HepG2 (cell line): ENCODE measurements at regions not wholly inside any gene's neighbourhood (a gene's known extent, or its start where the extent isn't known, plus 50 kb on each side); places are given as distances from the start of the nearest gene placed in this dataset.

Experiments used
- ATAC-seq: fragments of 200-7000 bp; cut with Tn5 transposase; 3 replicates; pipeline ENCODE4 v1.9.1; 2020; ENCODE audit warnings: mild to moderate bottlenecking, moderate library complexity
- BruUV-seq: library from RNA; stranded (reverse); fragments of 400-500 nt; replicated peaks from 2 replicates; lab custom pipeline; 2021; lab: Mats Ljungman, UMichigan
- CTCF ChIA-PET: fragments of 300-600 bp; formaldehyde crosslinking; extraction: SDS; loops from one replicate; lab custom pipeline; 2021; ENCODE audit warnings: low total read pairs, inconsistent platforms, low intra/inter-chr PET ratio; lab: Yijun Ruan, JAX
- POLR2A ChIA-PET: fragments of 350-600 bp; sonication (Branson Sonifier 250); formaldehyde crosslinking; loops from one replicate; lab custom pipeline; 2020; ENCODE audit warnings: antibody characterized with exemption, inconsistent platforms; lab: Yijun Ruan, JAX
- DNase-seq: peaks from one replicate; pipeline ENCODE4 v3.0.0-alpha.2; 2015; ENCODE audit warnings: low spot score
- FAIRE-seq: peaks from 3 replicates; lab custom pipeline; 2011; peaks lifted over from hg19 to GRCh38; lab: Jason Lieb, UNC
- H2AFZ ChIP-seq: one replicate; pipeline ENCODE4 v1.6.1; 2011; ENCODE audit warnings: low read length, inconsistent platforms
- H3K27ac ChIP-seq: fragments of 300-600 bp; 3 replicates; pipeline ENCODE4 v1.8.0; 2011; ENCODE audit warnings: mixed run types, mild to moderate bottlenecking, mixed read lengths, low read length, inconsistent platforms; ENCODE audit not compliant: insufficient read depth; ENCODE audit errors: extremely low read length
- H3K27me3 ChIP-seq, 2 experiments: fragments of 200-600 bp in 1 of 2; 2 replicates in 1 of 2; 3 replicates in 1 of 2; pipeline versions ENCODE4 v1.6.0 to v1.8.0; 2011; ENCODE audit warnings: low read length in 2 of 2, mild to moderate bottlenecking in 2 of 2, moderate library complexity in 2 of 2, inconsistent platforms in 1 of 2; ENCODE audit not compliant: insufficient read depth in 2 of 2, control insufficient read depth in 1 of 2
- H3K36me3 ChIP-seq, 2 experiments: fragments of 200-600 bp in 1 of 2; replicated peaks in 1 of 2; 2 replicates in 1 of 2; 3 replicates in 1 of 2; pipeline versions ENCODE4 v1.5.1 to v1.8.0; 2011; ENCODE audit warnings: low read length in 2 of 2, inconsistent platforms in 1 of 2; ENCODE audit not compliant: insufficient read depth in 2 of 2, control insufficient read depth in 1 of 2
- H3K4me1 ChIP-seq: 2 replicates; pipeline ENCODE4 v1.5.1; 2012; ENCODE audit warnings: low read length, inconsistent platforms; ENCODE audit not compliant: insufficient read depth
- H3K4me2 ChIP-seq: 2 replicates; pipeline ENCODE4 v1.6.0; 2011; ENCODE audit warnings: low read depth, low read length, inconsistent platforms
- H3K4me3 ChIP-seq, 3 experiments: fragments of 200-600 bp in 1 of 3; sonication (generic), shearing (Covaris generic) in 1 of 3; replicated peaks in 1 of 3; 2 replicates each; pipeline ENCODE4 v1.5.1; 2011 to 2016; ENCODE audit warnings: low read length in 3 of 3, inconsistent platforms in 2 of 3, low read depth in 2 of 3, mild to moderate bottlenecking in 2 of 3, control low read depth in 1 of 3, mixed read lengths in 1 of 3; ENCODE audit not compliant: insufficient read depth in 1 of 3
- H3K79me2 ChIP-seq: one replicate; pipeline ENCODE4 v1.6.1; 2011; ENCODE audit warnings: low read length, inconsistent platforms; ENCODE audit not compliant: insufficient read depth
- H3K9ac ChIP-seq: 2 replicates; pipeline ENCODE4 v1.6.0; 2011; ENCODE audit warnings: mild to moderate bottlenecking, low read depth, low read length, inconsistent platforms; ENCODE audit not compliant: insufficient read depth
- H3K9me3 ChIP-seq: 2 replicates; pipeline ENCODE4 v1.5.1; 2012; ENCODE audit warnings: mild to moderate bottlenecking, low read length
- H4K20me1 ChIP-seq: 2 replicates; pipeline ENCODE4 v1.6.0; 2011; ENCODE audit warnings: inconsistent platforms, mild to moderate bottlenecking, low read length, moderate library complexity; ENCODE audit not compliant: insufficient read depth
- EP300 ChIP-seq, 3 experiments: sonication (generic) in 1 of 3; formaldehyde crosslinking in 1 of 3; IDR thresholded peaks; 2 replicates each; pipeline versions ENCODE4 v1.5.1 to v1.6.1; 2011 to 2020; ENCODE audit warnings: low read depth in 2 of 3, low read length in 2 of 3, borderline replicate concordance in 1 of 3, improper control_type of control experiment in 1 of 3, mild to moderate bottlenecking in 1 of 3, missing genetic modification reagents in 1 of 3, moderate library complexity in 1 of 3
- ETS1 ChIP-seq: sonication (generic); formaldehyde crosslinking; IDR thresholded peaks from 2 replicates; pipeline ENCODE4 v1.4.0; 2020; ENCODE audit warnings: missing genetic modification reagents
- FLYWCH1 ChIP-seq: sonication (generic); formaldehyde crosslinking; IDR thresholded peaks from 2 replicates; pipeline ENCODE4 v1.8.1; 2023; ENCODE audit warnings: mild to moderate bottlenecking, missing genetic modification reagents
- HNF1A ChIP-seq, 2 experiments: sonication (generic) in 1 of 2; formaldehyde crosslinking in 1 of 2; IDR thresholded peaks; 2 replicates each; pipeline versions ENCODE4 v1.4.0 to v1.6.1; 2016 to 2020; ENCODE audit warnings: borderline replicate concordance in 1 of 2, low read depth in 1 of 2, mild to moderate bottlenecking in 1 of 2, missing genetic modification reagents in 1 of 2
- HNF4A ChIP-seq: sonication (generic); formaldehyde crosslinking; IDR thresholded peaks from 2 replicates; pipeline ENCODE4 v1.4.0; 2020; ENCODE audit warnings: missing genetic modification reagents
- KLF6 ChIP-seq: IDR thresholded peaks from 2 replicates; pipeline ENCODE4 v1.8.0; 2016; ENCODE audit warnings: missing biosample characterization, missing genetic modification reagents
- MED8 ChIP-seq: sonication (generic); formaldehyde crosslinking; IDR thresholded peaks from 2 replicates; pipeline ENCODE4 v1.8.1; 2023; ENCODE audit warnings: mild to moderate bottlenecking, missing genetic modification reagents; ENCODE audit not compliant: insufficient replicate concordance
- MLLT10 ChIP-seq: sonication (generic); formaldehyde crosslinking; IDR thresholded peaks from 2 replicates; pipeline ENCODE4 v1.4.0; 2020; ENCODE audit warnings: missing genetic modification reagents
- NFKBIZ ChIP-seq: IDR thresholded peaks from 2 replicates; pipeline ENCODE4 v1.6.1; 2018; ENCODE audit warnings: missing genetic modification reagents, missing compliant biosample characterization
- NKX3-1 ChIP-seq: sonication (generic); formaldehyde crosslinking; IDR thresholded peaks from 2 replicates; pipeline ENCODE4 v1.5.0; 2020; ENCODE audit warnings: missing genetic modification reagents
- RBM22 ChIP-seq: fragments of 200-400 bp; formaldehyde crosslinking; optimal IDR thresholded peaks from 2 replicates; pipeline ENCODE3; 2017; ENCODE audit warnings: mild to moderate bottlenecking, low read length, moderate library complexity
- SMC3 ChIP-seq: IDR thresholded peaks from 2 replicates; pipeline ENCODE4 v1.6.1; 2011; ENCODE audit warnings: low read length, improper control_type of control experiment
- SRF ChIP-seq: IDR thresholded peaks from 2 replicates; pipeline ENCODE4 v1.6.1; 2011; ENCODE audit warnings: mild to moderate bottlenecking, low read depth, low read length, moderate library complexity
- THAP7 ChIP-seq: sonication (generic); formaldehyde crosslinking; IDR thresholded peaks from 2 replicates; pipeline ENCODE4 v1.8.1; 2023; ENCODE audit warnings: mild to moderate bottlenecking, missing genetic modification reagents
- TP53 ChIP-seq: sonication (generic); formaldehyde crosslinking; conservative IDR thresholded peaks from 2 replicates; pipeline ENCODE4 v1.4.0; 2020; ENCODE audit warnings: missing genetic modification reagents
- TSC22D2 ChIP-seq: sonication (generic); formaldehyde crosslinking; IDR thresholded peaks from 2 replicates; pipeline ENCODE4 v1.5.1; 2020; ENCODE audit warnings: missing genetic modification reagents, mild to moderate bottlenecking, borderline replicate concordance
- ZBTB3 ChIP-seq: sonication (generic); formaldehyde crosslinking; IDR thresholded peaks from 2 replicates; pipeline ENCODE4 v1.4.0; 2020; ENCODE audit warnings: low read depth, mild to moderate bottlenecking, moderate library complexity, missing genetic modification reagents, borderline replicate concordance
- ZMYM4 ChIP-seq: sonication (generic); formaldehyde crosslinking; IDR thresholded peaks from 2 replicates; pipeline ENCODE4 v1.8.1; 2023; ENCODE audit warnings: mild to moderate bottlenecking, missing genetic modification reagents
- ZNF121 ChIP-seq: sonication (generic); formaldehyde crosslinking; IDR thresholded peaks from 2 replicates; pipeline ENCODE4 v1.5.0; 2020; ENCODE audit warnings: mild to moderate bottlenecking, missing genetic modification reagents
- in situ Hi-C: cut with HindIII; loops from 2 replicates; pipeline ENCODE4 v1.10.0; 2017; ENCODE audit warnings: low pct_unique_long_range_greater_than_20kb; ENCODE audit not compliant: extremely low pct_ligation_motif_present
- intact Hi-C: fragments of 100-400 bp; cut with micrococcal nuclease; formaldehyde crosslinking; loops from one replicate; pipeline ENCODE4 v1.10.0; 2022; ENCODE audit not compliant: unreplicated experiment
- TF ChIP-seq, protein P1 (sequence below): sonication (generic); formaldehyde crosslinking; IDR thresholded peaks from 2 replicates; pipeline ENCODE4 v1.4.0; 2020; ENCODE audit warnings: missing genetic modification reagents

DNA sequence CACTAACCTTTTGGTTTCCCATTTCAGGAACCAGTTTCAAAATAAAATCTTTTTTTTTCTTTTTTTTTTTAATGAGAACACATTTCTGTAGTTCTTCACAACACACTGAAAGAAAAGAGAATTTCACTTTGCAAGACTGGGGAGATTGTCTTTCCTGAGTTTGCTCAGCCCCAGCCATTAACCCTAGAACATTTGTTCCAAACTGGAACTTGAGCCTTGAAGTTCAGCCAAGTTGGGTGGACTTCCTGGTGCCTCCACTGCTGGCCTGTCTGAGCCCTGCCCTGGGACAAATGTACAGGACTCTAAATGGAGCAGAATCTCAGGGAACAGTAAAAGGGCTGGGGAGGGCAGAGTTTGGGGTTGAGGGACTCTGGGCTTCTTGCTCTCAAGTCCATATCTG is 196.4 kb upstream of the LPP start:
- POLR2A ChIA-PET = no interaction called here
- BruUV-seq = no TSS peak
- Histone ChIP-seq H3K79me2 (no peaks in the 10 kb centered on the region), H3K27ac (no peak overlapping the region), H3K9me3 (no peaks in the 10 kb centered on the region), H3K4me2 (no peak overlapping the region), H3K9ac (no peak overlapping the region), H3K4me1 (peaks cover 52% of the 10 kb centered on the region), H4K20me1 (no peaks in the 10 kb centered on the region), H3K36me3 (no peaks in the 10 kb centered on the region), H3K27me3 (peaks cover 0 to 4% of the 10 kb centered on the region in 2 experiments; a peak in 1 of 5 replicates), H2AFZ (no peak overlapping the region), H3K4me3 (no peak overlapping the region)
- in situ Hi-C loops = no loop called here
- FAIRE-seq = no peak
- no peak for DNase-seq
- CTCF ChIA-PET = no interaction called here
- peak; percentile 48; the same call in 2 of the 3 replicates for ATAC-seq
- intact Hi-C loops = no loop called here
- TF ChIP-seq, protein P1, sequence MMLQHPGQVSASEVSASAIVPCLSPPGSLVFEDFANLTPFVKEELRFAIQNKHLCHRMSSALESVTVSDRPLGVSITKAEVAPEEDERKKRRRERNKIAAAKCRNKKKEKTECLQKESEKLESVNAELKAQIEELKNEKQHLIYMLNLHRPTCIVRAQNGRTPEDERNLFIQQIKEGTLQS (CRISPR knock-in tag) = no peak
- TF ChIP-seq TP53 (CRISPR knock-in tag) (no peak), MLLT10 (no peak), ZBTB3 (CRISPR knock-in tag) (no peak), FLYWCH1 (CRISPR knock-in tag) (no peak), HNF1A (IDR thresholded peaks at IDR 0.05; ENCODE audit: low read depth) (no peak), HNF1A (CRISPR knock-in tag; IDR thresholded peaks at IDR 0.05; ENCODE audit: borderline replicate concordance) (no peak), NFKBIZ (CRISPR knock-in tag) (no peak), RBM22 (no peak), SRF (no peak), MED8 (no peak), ETS1 (no peak), EP300 (IDR thresholded peaks at IDR 0.05; ENCODE audit: low read depth in 2 of 2, low read length in 2 of 2) (peak in 1 of 2 experiments; percentile 11; a peak in 1 of 4 replicates), EP300 (CRISPR knock-in tag; IDR thresholded peaks at IDR 0.05; ENCODE audit: borderline replicate concordance) (no peak), KLF6 (no peak), TSC22D2 (CRISPR knock-in tag) (no peak), NKX3-1 (CRISPR knock-in tag) (no peak), ZNF121 (CRISPR knock-in tag) (peak; percentile 56; the same call in 1 of the 2 replicates), HNF4A (CRISPR knock-in tag) (0 out of 2 replicates have a peak, but pooled peaks have one; percentile 6), THAP7 (CRISPR knock-in tag) (no peak), ZMYM4 (CRISPR knock-in tag) (0 out of 2 replicates have a peak, but pooled peaks have one; percentile 23), SMC3 (no peak)
